ENCODE measurements at regions not wholly inside any gene's neighbourhood (a gene's known extent, or its start where the extent isn't known, plus 50 kb on each side); places are given as distances from the start of the nearest gene placed in this dataset.

GRCh38 chr7:73954181-73954580 is 73.8 kb upstream of the ELN start:
- H3K4me1 ChIP-seq (ENCODE audit: control insufficient read depth, insufficient read depth, low read length), result no peaks in the 10 kb centered on the region
- H3K27ac ChIP-seq (ENCODE audit: extremely low read depth, low read depth, low read length), result no peak overlapping the region
- TF ChIP-seq ZNF426 (tag by site-specific recombination; IDR thresholded peaks at IDR 0.05), result no peak
- no peak for TF ChIP-seq SP3 (tag by site-specific recombination; IDR thresholded peaks at IDR 0.05)
- TF ChIP-seq, protein P1, sequence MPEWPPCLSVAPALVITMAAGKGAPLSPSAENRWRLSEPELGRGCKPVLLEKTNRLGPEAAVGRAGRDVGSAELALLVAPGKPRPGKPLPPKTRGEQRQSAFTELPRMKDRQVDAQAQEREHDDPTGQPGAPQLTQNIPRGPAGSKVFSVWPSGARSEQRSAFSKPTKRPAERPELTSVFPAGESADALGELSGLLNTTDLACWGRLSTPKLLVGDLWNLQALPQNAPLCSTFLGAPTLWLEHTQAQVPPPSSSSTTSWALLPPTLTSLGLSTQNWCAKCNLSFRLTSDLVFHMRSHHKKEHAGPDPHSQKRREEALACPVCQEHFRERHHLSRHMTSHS (tag by site-specific recombination; IDR thresholded peaks at IDR 0.05), result no peak
- no peak for TF ChIP-seq GFI1B (tag by site-specific recombination; IDR thresholded peaks at IDR 0.05)
- TF ChIP-seq, protein P2, sequence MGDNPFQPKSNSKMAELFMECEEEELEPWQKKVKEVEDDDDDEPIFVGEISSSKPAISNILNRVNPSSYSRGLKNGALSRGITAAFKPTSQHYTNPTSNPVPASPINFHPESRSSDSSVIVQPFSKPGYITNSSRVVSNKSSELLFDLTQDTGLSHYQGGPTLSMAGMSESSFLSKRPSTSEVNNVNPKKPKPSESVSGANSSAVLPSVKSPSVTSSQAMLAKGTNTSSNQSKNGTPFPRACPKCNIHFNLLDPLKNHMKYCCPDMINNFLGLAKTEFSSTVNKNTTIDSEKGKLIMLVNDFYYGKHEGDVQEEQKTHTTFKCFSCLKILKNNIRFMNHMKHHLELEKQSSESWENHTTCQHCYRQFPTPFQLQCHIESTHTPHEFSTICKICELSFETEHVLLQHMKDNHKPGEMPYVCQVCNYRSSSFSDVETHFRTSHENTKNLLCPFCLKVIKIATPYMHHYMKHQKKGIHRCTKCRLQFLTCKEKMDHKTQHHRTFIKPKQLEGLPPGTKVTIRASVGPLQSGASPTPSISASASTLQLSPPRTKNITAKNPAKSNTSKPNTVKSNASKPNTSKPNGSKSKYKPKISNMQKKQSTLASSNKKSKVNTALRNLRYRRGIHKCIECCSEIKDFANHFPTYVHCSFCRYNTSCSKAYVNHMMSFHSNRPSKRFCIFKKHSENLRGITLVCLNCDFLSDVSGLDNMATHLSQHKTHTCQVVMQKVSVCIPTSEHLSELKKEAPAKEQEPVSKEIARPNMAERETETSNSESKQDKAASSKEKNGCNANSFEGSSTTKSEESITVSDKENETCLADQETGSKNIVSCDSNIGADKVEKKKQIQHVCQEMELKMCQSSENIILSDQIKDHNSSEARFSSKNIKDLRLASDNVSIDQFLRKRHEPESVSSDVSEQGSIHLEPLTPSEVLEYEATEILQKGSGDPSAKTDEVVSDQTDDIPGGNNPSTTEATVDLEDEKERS (tag by site-specific recombination; IDR thresholded peaks at IDR 0.05), result no peak
- no peak for TF ChIP-seq ZNF530 (tag by site-specific recombination; IDR thresholded peaks at IDR 0.05; ENCODE audit: low read depth)
- no peak for TF ChIP-seq ZNF791 (tag by site-specific recombination; IDR thresholded peaks at IDR 0.05)
- TF ChIP-seq ZBTB17 (tag by site-specific recombination; IDR thresholded peaks at IDR 0.05), result no peak
- no peak for TF ChIP-seq MEIS1 (CRISPR knock-in tag; IDR thresholded peaks at IDR 0.05; ENCODE audit: borderline replicate concordance)
- no peak for TF ChIP-seq ZNF2 (tag by site-specific recombination; IDR thresholded peaks at IDR 0.05)
- no peak for TF ChIP-seq ZBTB49 (tag by site-specific recombination; IDR thresholded peaks at IDR 0.05; ENCODE audit: low read depth)
- no peak for TF ChIP-seq IKZF3 (tag by site-specific recombination; IDR thresholded peaks at IDR 0.05)
- no peak for TF ChIP-seq PRDM6 (tag by site-specific recombination; IDR thresholded peaks at IDR 0.05)
- no peak for TF ChIP-seq ZNF10 (tag by site-specific recombination; IDR thresholded peaks at IDR 0.05)
- TF ChIP-seq, protein P3, sequence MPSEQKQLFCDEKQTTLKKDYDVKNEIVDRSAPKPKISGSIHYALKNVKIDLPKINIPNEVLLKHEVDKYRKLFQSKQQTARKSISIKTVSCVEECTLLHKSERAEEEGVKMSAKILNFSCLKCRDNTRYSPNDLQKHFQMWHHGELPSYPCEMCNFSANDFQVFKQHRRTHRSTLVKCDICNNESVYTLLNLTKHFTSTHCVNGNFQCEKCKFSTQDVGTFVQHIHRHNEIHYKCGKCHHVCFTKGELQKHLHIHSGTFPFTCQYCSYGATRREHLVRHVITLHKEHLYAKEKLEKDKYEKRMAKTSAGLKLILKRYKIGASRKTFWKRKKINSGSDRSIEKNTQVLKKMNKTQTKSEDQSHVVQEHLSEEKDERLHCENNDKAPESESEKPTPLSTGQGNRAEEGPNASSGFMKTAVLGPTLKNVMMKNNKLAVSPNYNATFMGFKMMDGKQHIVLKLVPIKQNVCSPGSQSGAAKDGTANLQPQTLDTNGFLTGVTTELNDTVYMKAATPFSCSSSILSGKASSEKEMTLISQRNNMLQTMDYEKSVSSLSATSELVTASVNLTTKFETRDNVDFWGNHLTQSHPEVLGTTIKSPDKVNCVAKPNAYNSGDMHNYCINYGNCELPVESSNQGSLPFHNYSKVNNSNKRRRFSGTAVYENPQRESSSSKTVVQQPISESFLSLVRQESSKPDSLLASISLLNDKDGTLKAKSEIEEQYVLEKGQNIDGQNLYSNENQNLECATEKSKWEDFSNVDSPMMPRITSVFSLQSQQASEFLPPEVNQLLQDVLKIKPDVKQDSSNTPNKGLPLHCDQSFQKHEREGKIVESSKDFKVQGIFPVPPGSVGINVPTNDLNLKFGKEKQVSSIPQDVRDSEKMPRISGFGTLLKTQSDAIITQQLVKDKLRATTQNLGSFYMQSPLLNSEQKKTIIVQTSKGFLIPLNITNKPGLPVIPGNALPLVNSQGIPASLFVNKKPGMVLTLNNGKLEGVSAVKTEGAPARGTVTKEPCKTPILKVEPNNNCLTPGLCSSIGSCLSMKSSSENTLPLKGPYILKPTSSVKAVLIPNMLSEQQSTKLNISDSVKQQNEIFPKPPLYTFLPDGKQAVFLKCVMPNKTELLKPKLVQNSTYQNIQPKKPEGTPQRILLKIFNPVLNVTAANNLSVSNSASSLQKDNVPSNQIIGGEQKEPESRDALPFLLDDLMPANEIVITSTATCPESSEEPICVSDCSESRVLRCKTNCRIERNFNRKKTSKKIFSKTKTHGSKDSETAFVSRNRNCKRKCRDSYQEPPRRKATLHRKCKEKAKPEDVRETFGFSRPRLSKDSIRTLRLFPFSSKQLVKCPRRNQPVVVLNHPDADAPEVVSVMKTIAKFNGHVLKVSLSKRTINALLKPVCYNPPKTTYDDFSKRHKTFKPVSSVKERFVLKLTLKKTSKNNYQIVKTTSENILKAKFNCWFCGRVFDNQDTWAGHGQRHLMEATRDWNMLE (tag by site-specific recombination; conservative IDR thresholded peaks at IDR 0.05; ENCODE audit: low read depth), result no peak
- no peak for TF ChIP-seq ZNF548 (tag by site-specific recombination; IDR thresholded peaks at IDR 0.05)
- TF ChIP-seq ZNF302 (tag by site-specific recombination; IDR thresholded peaks at IDR 0.05; ENCODE audit: low read depth), result no peak
- H3K9me3 ChIP-seq (ENCODE audit: control insufficient read depth, insufficient read depth, low read depth, low read length), result no peaks in the 10 kb centered on the region
- no peaks in the 10 kb centered on the region for H3K36me3 ChIP-seq (ENCODE audit: control insufficient read depth in 2 of 2, insufficient read depth in 1 of 2, low read length in 2 of 2)
- ChIA-PET POLR2A (no interaction called here), CTCF (interaction anchor here (0.7 to 1.3 kb wide), 2 partner anchors 26 to 71 kb away, joined by 3 read pairs; no protein-coding TSS in a partner anchor)
- H3K4me3 ChIP-seq (ENCODE audit: low read depth, low read length), result no peak overlapping the region

All from HEK293 (cell line).